IMR-90 (cell line): ENCODE measurements at regions not wholly inside any gene's neighbourhood (a gene's known extent, or its start where the extent isn't known, plus 50 kb on each side); places are given as distances from the start of the nearest gene placed in this dataset.

ENCODE experiments used
- ATAC-seq: fragments of 200-7000 bp; cut with Tn5 transposase; 2 replicates; pipeline ENCODE4 v1.9.1; 2020; ENCODE audit warnings: low read depth, mild to moderate bottlenecking, moderate library complexity
- BruUV-seq: library from RNA; stranded (reverse); fragments of 400-500 nt; replicated peaks from 2 replicates; lab custom pipeline; 2021; lab: Mats Ljungman, UMichigan
- CTCF ChIA-PET: fragments of 300-600 bp; formaldehyde crosslinking; extraction: SDS; loops from one replicate; lab custom pipeline; 2021; ENCODE audit warnings: antibody characterized with exemption; lab: Yijun Ruan, JAX
- POLR2A ChIA-PET: fragments of 300-600 bp; sonication (Branson Sonifier 250); formaldehyde crosslinking; loops from one replicate; lab custom pipeline; 2022; ENCODE audit warnings: antibody characterized with exemption; ENCODE audit not compliant: unreplicated experiment; lab: Charles Lee
- DNase-seq: peaks from one replicate; pipeline ENCODE4 v3.0.0; 2013
- H2AFZ ChIP-seq: replicated peaks from 2 replicates; pipeline ENCODE3; 2013; ENCODE audit warnings: low read length, mild to moderate bottlenecking; ENCODE audit not compliant: poor library complexity
- H2AK5ac ChIP-seq: 2 replicates; pipeline ENCODE4 v1.6.1; 2013; ENCODE audit warnings: low read depth, low read length, inconsistent platforms
- H2AK9ac ChIP-seq: replicated peaks from 2 replicates; pipeline ENCODE3; 2013; ENCODE audit warnings: mild to moderate bottlenecking, low read depth, low read length, moderate library complexity; ENCODE audit not compliant: poor library complexity
- H2BK120ac ChIP-seq: 2 replicates; pipeline ENCODE4 v1.6.1; 2013; ENCODE audit warnings: low read depth, low read length, inconsistent platforms
- H2BK15ac ChIP-seq: 3 replicates; pipeline ENCODE4 v1.6.1; 2013; ENCODE audit warnings: low read depth, low read length, inconsistent platforms
- H2BK20ac ChIP-seq: 2 replicates; pipeline ENCODE4 v1.6.1; 2013; ENCODE audit warnings: low read depth, mild to moderate bottlenecking, inconsistent platforms, low read length, moderate library complexity
- H2BK5ac ChIP-seq: 2 replicates; pipeline ENCODE4 v1.6.1; 2013; ENCODE audit warnings: mild to moderate bottlenecking, low read depth, low read length, inconsistent platforms; ENCODE audit not compliant: poor library complexity, severe bottlenecking
- H3K14ac ChIP-seq: replicated peaks from 2 replicates; pipeline ENCODE4 v1.6.1; 2013; ENCODE audit warnings: low read depth, low read length, inconsistent platforms
- H3K18ac ChIP-seq: 2 replicates; pipeline ENCODE4 v1.6.1; 2013; ENCODE audit warnings: low read depth, low read length, control low read depth
- H3K23ac ChIP-seq: 2 replicates; pipeline ENCODE4 v1.6.1; 2013; ENCODE audit warnings: low read depth, low read length, inconsistent platforms
- H3K27ac ChIP-seq: 2 replicates; pipeline ENCODE4 v1.5.1; 2013; ENCODE audit warnings: mild to moderate bottlenecking, control low read depth, low read length; ENCODE audit not compliant: insufficient read depth
- H3K27me3 ChIP-seq: 2 replicates; pipeline ENCODE4 v1.6.1; 2013; ENCODE audit warnings: low read length; ENCODE audit not compliant: control insufficient read depth, insufficient read depth
- H3K36me3 ChIP-seq: 2 replicates; pipeline ENCODE4 v1.6.1; 2013; ENCODE audit warnings: low read length, mixed read lengths; ENCODE audit not compliant: control insufficient read depth, insufficient read depth
- H3K4ac ChIP-seq: 2 replicates; pipeline ENCODE4 v1.6.1; 2013; ENCODE audit warnings: low read depth, low read length, inconsistent platforms
- H3K4me1 ChIP-seq: 2 replicates; pipeline ENCODE4 v1.6.1; 2013; ENCODE audit warnings: low read length, mixed read lengths; ENCODE audit not compliant: control insufficient read depth, insufficient read depth
- H3K4me2 ChIP-seq: 2 replicates; pipeline ENCODE4 v1.6.1; 2013; ENCODE audit warnings: low read depth, mild to moderate bottlenecking, control low read depth, low read length, moderate library complexity
- H3K4me3 ChIP-seq: 2 replicates; pipeline ENCODE4 v1.5.1; 2013; ENCODE audit warnings: low read depth, mild to moderate bottlenecking, control low read depth, low read length, moderate library complexity; ENCODE audit not compliant: insufficient read depth
- H3K56ac ChIP-seq: 2 replicates; pipeline ENCODE4 v1.6.1; 2013; ENCODE audit warnings: low read length, inconsistent platforms; ENCODE audit not compliant: insufficient read depth; ENCODE audit errors: extremely low read depth
- H3K79me1 ChIP-seq, 2 experiments: 2 replicates each; pipeline ENCODE4 v1.6.1; 2013; ENCODE audit warnings: low read length in 2 of 2, inconsistent platforms in 1 of 2, low read depth in 1 of 2
- H3K9ac ChIP-seq: 2 replicates; pipeline ENCODE4 v1.6.1; 2013; ENCODE audit warnings: low read depth, low read length, control low read depth
- H3K9me1 ChIP-seq: 2 replicates; pipeline ENCODE4 v1.6.1; 2013; ENCODE audit warnings: low read length, inconsistent platforms; ENCODE audit not compliant: insufficient read depth
- H3K9me3 ChIP-seq: 2 replicates; pipeline ENCODE4 v1.6.1; 2013; ENCODE audit warnings: low read length; ENCODE audit not compliant: control insufficient read depth, insufficient read depth
- H4K20me1 ChIP-seq: 2 replicates; pipeline ENCODE4 v1.6.1; 2013; ENCODE audit warnings: low read length, inconsistent platforms; ENCODE audit not compliant: insufficient read depth
- H4K5ac ChIP-seq: 2 replicates; pipeline ENCODE4 v1.6.1; 2013; ENCODE audit warnings: mild to moderate bottlenecking, low read depth, low read length, control low read depth
- H4K8ac ChIP-seq, 2 experiments: 2 replicates each; pipeline ENCODE4 v1.6.1; 2013; ENCODE audit warnings: low read depth in 2 of 2, low read length in 2 of 2, control low read depth in 1 of 2, inconsistent platforms in 1 of 2
- H4K91ac ChIP-seq: 2 replicates; pipeline ENCODE4 v1.6.1; 2013; ENCODE audit warnings: low read depth, low read length, inconsistent platforms; ENCODE audit not compliant: insufficient read depth
- BHLHE40 ChIP-seq: fragments of 150-350 bp; IDR thresholded peaks from 2 replicates; pipeline ENCODE4 v1.6.1; 2016; ENCODE audit warnings: mild to moderate bottlenecking, low read depth, low read length
- CEBPB ChIP-seq: IDR thresholded peaks from 2 replicates; pipeline ENCODE4 v1.6.1; 2012; ENCODE audit warnings: low read depth, low read length, improper control_type of control experiment
- CHD1 ChIP-seq: IDR thresholded peaks from 2 replicates; pipeline ENCODE4 v1.6.1; 2012; ENCODE audit warnings: low read depth, low read length, improper control_type of control experiment
- CTCF ChIP-seq: conservative IDR thresholded peaks from 2 replicates; pipeline ENCODE4 v1.5.1; 2012; ENCODE audit warnings: mild to moderate bottlenecking, low read depth, low read length, improper control_type of control experiment
- ELK1 ChIP-seq: fragments of 150-350 bp; IDR thresholded peaks from 2 replicates; pipeline ENCODE4 v1.6.1; 2016; ENCODE audit warnings: low read depth, mild to moderate bottlenecking, low read length, moderate library complexity, borderline replicate concordance
- FOS ChIP-seq: fragments of 150-350 bp; IDR thresholded peaks from 2 replicates; pipeline ENCODE4 v1.6.1; 2016; ENCODE audit warnings: low read depth, low read length
- MAZ ChIP-seq: IDR thresholded peaks from 2 replicates; pipeline ENCODE4 v1.6.1; 2012; ENCODE audit warnings: low read depth, mild to moderate bottlenecking, low read length, improper control_type of control experiment, moderate library complexity, borderline replicate concordance
- MXI1 ChIP-seq: IDR thresholded peaks from 2 replicates; pipeline ENCODE4 v1.6.1; 2012; ENCODE audit warnings: low read depth, mild to moderate bottlenecking, low read length, moderate library complexity, borderline replicate concordance
- RCOR1 ChIP-seq: IDR thresholded peaks from 2 replicates; pipeline ENCODE4 v1.6.1; 2012; ENCODE audit warnings: mild to moderate bottlenecking, low read length, improper control_type of control experiment; ENCODE audit not compliant: insufficient replicate concordance
- SMC3 ChIP-seq: fragments of 150-350 bp; IDR thresholded peaks from 2 replicates; pipeline ENCODE4 v1.6.1; 2016; ENCODE audit warnings: low read depth, mild to moderate bottlenecking, antibody characterized with exemption, low read length, moderate library complexity
- USF2 ChIP-seq: fragments of 150-350 bp; IDR thresholded peaks from 2 replicates; pipeline ENCODE4 v1.6.1; 2017; ENCODE audit warnings: mild to moderate bottlenecking, antibody characterized with exemption, low read length, low read depth
- WGBS, 2 experiments: methylation state at CpG; one replicate each; pipeline versions ENCODE4 v1.1.5 to v1.1.7; 2013; ENCODE audit warnings: missing lambda C conversion rate in 2 of 2; ENCODE audit not compliant: insufficient read length in 1 of 2; ENCODE audit errors: extremely low coverage in 2 of 2; 5-methylcytosine and 5-hydroxymethylcytosine counted together
- dilution Hi-C: fragments of 300-500 bp; cut with HindIII; formaldehyde crosslinking; loops from one replicate; pipeline ENCODE4 v1.14.3; 2018; ENCODE audit warnings: low sequenced_read_pairs; ENCODE audit not compliant: unreplicated experiment
- in situ Hi-C: fragments of 300-500 bp; cut with MboI; formaldehyde crosslinking; loops from 3 replicates; pipeline ENCODE4 v1.14.3; 2019; ENCODE audit warnings: low sequenced_read_pairs, inconsistent platforms, mixed read lengths
- intact Hi-C: fragments of 100-400 bp; cut with micrococcal nuclease; formaldehyde crosslinking; loops from 2 replicates; pipeline ENCODE4 v1.10.0; 2022

DNA sequence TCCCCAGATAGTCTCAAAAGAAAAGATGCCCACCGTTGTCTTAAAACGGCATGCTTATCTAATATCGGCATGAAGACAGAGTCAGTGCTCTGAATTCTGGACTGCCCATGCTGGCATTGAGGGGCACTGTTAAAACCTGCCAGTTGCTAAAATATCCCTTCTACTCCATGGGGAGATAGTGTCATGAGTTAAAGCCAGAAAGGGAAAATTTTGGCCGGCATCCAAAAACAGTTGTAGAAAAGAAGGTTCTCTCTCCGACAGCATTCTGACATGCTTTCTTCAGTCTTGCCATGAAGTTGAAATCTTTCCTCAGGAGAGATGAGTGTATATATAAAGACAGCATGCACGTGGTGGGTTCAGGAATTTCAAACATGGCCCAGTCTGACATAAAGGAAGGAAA, 401.3 kb upstream of the PIK3C3 start:
- no peaks in the 10 kb centered on the region for H3K36me3 ChIP-seq
- dilution Hi-C loops: no loop called here
- 0% methylated on average over 1 of the region's 6 CpGs; no CpG with 5 or more reads in 1 of the 2 experiments for WGBS, 2 experiments

More for the DNA sequence above, 401.3 kb upstream of the PIK3C3 start:
- H3K4me3 ChIP-seq: no peak overlapping the region
- ATAC-seq (no peak), DNase-seq (no peak)
- ChIA-PET POLR2A (no interaction called here), CTCF (interaction anchor here (0.6 kb wide), 1 partner anchor 464 kb away, joined by 3 read pairs; no protein-coding TSS in a partner anchor)
- no peaks in the 10 kb centered on the region for H3K9me1 ChIP-seq
- intact Hi-C loops (no loop called here), in situ Hi-C loops (no loop called here)
- H4K8ac ChIP-seq: no peak overlapping the region
- no peaks in the 10 kb centered on the region for H3K27me3 ChIP-seq
- no peak overlapping the region for H3K4me2 ChIP-seq
- H2BK20ac ChIP-seq: no peak overlapping the region
- H3K4ac ChIP-seq: no peak overlapping the region
- no peak overlapping the region for H3K18ac ChIP-seq
- H3K9ac ChIP-seq: no peak overlapping the region
- H3K4me1 ChIP-seq: no peaks in the 10 kb centered on the region
- H2BK5ac ChIP-seq: no peak overlapping the region
- TF ChIP-seq MXI1 (no peak), MAZ (no peak), FOS (no peak), USF2 (no peak), ELK1 (no peak), BHLHE40 (no peak), CEBPB (no peak), CTCF (no peak), RCOR1 (no peak), CHD1 (no peak), SMC3 (no peak)
- H4K20me1 ChIP-seq: no peaks in the 10 kb centered on the region
- H2AK9ac ChIP-seq: no peak overlapping the region
- BruUV-seq: no TSS peak
- H2AFZ ChIP-seq: no peak overlapping the region
- H3K9me3 ChIP-seq: no peaks in the 10 kb centered on the region
- H3K27ac ChIP-seq: no peak overlapping the region
- H4K91ac ChIP-seq: no peak overlapping the region
- no peak overlapping the region for H2BK15ac ChIP-seq
- no peak overlapping the region for H2AK5ac ChIP-seq
- no peak overlapping the region for H3K56ac ChIP-seq
- H3K23ac ChIP-seq: no peak overlapping the region
- H3K79me1 ChIP-seq: no peaks in the 10 kb centered on the region
- no peak overlapping the region for H3K14ac ChIP-seq
- H4K5ac ChIP-seq: no peak overlapping the region
- H2BK120ac ChIP-seq: no peak overlapping the region
